ENCODE measurements at regions not wholly inside any gene's neighbourhood (a gene's known extent, or its start where the extent isn't known, plus 50 kb on each side); places are given as distances from the start of the nearest gene placed in this dataset.
"Not testable (repeated sequence)": the region's sequence is repeated elsewhere in the genome, so short reads cannot be mapped to it uniquely, and the experiment has no call there.

GRCh38 chr14:28294834-28295440 lies 471.6 kb upstream of the FOXG1 start:
- peak; percentile 39 for ATAC-seq

- ATAC-seq = no peak
Measured at GRCh38 chr14:28297559-28297958, 469.0 kb upstream of the FOXG1 start.

DNA sequence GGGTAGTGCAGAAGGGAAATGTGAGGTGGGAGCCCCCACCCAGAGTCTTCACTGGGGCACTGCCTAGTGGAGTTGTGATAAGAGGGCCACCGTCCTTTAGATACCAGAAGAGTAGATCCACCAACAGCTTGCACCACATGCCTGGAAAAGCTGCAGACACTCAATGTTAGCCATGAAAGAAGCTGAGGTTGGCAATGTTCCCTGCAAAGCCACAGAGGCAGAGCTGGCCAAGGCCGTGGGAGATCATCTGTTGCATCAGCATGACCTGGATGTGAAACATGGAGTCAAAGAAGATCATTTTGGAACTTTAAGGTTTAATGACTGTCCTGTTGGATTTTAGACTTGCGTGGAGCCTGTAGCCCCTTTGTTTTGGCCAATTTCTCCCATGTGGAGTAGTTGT lies 468.4 kb upstream of the FOXG1 start:
- no peak for ATAC-seq

- no peak for ATAC-seq
Measured at GRCh38 chr14:28299227-28299626, 467.4 kb upstream of the FOXG1 start.

DNA sequence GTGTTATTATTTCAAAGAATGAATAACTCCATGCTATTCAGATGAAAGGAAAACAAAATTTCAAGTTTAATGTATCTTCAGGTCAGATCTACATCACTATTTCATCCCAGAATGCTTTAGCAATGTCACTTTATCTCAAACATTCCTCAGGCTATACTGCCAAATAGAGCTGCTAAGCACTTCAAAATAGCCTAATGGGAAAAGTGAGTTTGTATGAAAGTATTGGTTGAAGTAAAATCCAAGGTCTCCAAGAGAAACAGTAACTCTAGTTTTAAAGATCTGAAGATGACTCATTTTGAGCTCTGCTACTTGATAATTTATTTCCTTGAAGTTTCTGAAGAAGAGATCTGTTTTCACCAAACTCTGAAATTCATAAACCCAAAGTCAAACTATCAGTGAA lies 466.2 kb upstream of the FOXG1 start:
- no peak for ATAC-seq

DNA sequence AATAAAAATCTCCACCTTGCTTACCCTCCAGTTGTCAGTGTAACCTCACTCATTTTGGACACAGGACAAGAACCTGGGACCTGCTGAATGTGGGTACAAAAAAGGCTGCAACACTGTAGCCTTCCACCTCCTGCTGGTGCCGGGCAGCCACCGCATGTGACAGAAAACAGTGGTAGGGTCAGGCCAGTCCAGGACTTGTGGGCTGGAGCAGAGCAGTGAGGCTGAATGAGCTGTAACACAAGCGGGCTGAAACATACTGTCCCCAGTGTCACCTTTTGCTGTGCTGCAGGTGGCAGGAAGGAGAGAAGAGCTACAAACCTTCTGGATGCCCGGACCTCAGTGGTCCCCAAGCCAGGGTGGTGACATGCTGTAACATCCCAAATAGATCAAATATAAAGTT lies 465.4 kb upstream of the FOXG1 start:
- ATAC-seq = no peak

- ATAC-seq = no peak
Measured at GRCh38 chr14:28303248-28303647, 463.3 kb upstream of the FOXG1 start.

- no peak for ATAC-seq
Measured at GRCh38 chr14:28305938-28306337, 460.6 kb upstream of the FOXG1 start.

- no peak for ATAC-seq
Measured at GRCh38 chr14:28307506-28307905, 459.1 kb upstream of the FOXG1 start.

GRCh38 chr14:28308734-28309133 lies 457.9 kb upstream of the FOXG1 start:
- no peak for ATAC-seq

- not testable (repeated sequence) for ATAC-seq
Measured at GRCh38 chr14:28317890-28318675, 448.5 kb upstream of the FOXG1 start.

GRCh38 chr14:28321475-28322244 lies 444.9 kb upstream of the FOXG1 start:
- no peak for ATAC-seq

GRCh38 chr14:28323366-28323765 lies 443.2 kb upstream of the FOXG1 start:
- no peak for ATAC-seq

DNA sequence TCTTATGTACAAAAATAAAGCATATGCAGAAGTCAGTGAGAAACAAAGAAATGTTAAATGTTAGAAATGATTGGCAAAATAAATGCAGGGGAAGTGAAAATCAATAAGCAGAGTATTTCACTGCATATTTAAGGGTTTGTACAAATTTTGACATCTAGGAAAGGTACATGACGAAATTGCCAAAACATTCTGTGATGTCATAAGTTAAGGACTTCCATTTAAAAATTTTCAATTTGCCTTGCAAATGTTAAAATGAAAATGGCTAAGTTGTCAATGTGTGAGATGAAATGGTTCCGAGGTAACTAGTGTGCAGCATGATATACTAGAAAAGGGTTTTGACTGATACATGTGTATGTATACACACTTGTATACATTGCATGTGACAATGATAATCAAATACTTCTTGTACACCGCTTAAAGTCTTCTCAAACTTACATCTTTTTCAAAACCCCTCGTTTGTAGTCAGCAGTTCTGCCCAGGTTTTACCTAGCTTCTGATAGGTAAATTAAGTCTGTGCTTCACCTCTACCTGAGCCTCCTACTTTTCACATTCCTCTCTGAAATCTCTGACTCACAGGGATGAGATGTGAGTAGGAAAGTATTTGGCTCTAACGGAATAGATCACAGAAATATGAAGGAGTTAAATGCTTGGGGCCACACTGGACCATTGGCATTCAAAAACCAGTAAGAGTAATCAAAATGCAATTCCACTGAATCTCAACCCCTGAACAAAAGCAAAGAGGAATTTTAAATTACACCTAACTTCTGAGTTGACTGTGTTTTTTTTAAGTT lies 442.4 kb upstream of the FOXG1 start:
- no peak for ATAC-seq

- no peak for ATAC-seq
Measured at GRCh38 chr14:28340816-28341215, 425.8 kb upstream of the FOXG1 start.

GRCh38 chr14:28344381-28344780 lies 422.2 kb upstream of the FOXG1 start:
- ATAC-seq = no peak

DNA sequence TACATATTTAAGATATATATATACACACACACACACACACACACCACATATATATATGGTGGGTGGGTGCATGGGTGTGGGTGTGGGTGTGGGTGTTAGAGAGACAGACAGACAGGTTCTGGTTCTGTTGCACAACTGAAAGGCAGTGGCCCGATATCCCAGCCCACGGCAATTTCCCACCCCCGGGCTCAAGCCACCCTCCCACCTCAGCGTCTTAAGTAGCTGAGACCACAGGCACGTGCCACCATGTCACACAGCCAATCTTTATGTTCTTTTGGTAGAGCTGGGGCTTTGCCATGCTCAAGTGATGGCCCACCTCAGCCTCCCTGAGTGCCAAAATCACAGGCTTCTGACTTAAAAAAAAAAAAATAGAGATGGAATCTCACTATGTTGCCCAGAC lies 417.8 kb upstream of the FOXG1 start:
- no peak for ATAC-seq

DNA sequence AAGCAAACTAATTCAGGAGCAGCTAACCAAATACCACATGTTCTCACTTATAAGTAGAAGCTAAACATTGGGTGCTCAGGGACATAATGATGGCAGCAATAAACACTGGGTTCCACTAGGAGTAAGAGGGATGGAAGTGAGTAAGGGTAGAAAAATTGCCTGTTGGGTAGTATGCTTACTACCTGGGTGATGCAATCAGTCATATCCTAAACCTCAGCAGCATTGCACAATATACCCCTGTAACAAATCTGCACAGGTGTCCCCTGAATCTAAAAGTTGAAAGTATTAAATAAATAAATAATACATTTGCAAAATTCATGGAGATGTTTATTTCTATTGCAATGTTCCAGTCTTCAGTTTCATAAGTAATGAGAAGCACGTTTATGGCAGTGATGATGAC lies 409.8 kb upstream of the FOXG1 start:
- no peak for ATAC-seq

DNA sequence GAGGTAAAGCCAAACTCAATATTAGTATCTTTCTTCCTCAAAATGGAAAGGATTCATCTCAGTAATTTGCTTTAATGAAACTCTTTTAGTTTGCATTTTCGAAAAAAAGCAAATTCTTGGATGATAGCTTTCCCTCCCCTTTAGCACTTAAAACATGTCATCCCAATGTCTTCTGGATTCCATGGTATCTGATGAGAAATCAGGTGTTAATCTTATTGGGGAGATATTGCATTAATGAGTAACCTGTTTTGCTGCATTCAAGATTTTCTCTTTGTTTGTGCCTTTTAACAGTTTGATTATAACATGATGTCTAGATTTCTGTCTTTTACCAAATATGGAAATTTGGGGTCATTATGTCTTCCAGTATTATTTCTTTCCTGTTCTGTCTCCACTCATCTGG lies 405.1 kb upstream of the FOXG1 start:
- ATAC-seq = no peak

GRCh38 chr14:28365510-28365909 lies 401.1 kb upstream of the FOXG1 start:
- ATAC-seq = no peak

GRCh38 chr14:28373721-28374120 lies 392.9 kb upstream of the FOXG1 start:
- no peak for ATAC-seq

- ATAC-seq = no peak
Measured at GRCh38 chr14:28375295-28375694, 391.3 kb upstream of the FOXG1 start.

- no peak for ATAC-seq
Measured at GRCh38 chr14:28381656-28382055, 384.9 kb upstream of the FOXG1 start.

Data from esophagus mucosa (tissue), 1 donor.